ENCODE measurements at regions not wholly inside any gene's neighbourhood (a gene's known extent, or its start where the extent isn't known, plus 50 kb on each side); places are given as distances from the start of the nearest gene placed in this dataset.

DNA sequence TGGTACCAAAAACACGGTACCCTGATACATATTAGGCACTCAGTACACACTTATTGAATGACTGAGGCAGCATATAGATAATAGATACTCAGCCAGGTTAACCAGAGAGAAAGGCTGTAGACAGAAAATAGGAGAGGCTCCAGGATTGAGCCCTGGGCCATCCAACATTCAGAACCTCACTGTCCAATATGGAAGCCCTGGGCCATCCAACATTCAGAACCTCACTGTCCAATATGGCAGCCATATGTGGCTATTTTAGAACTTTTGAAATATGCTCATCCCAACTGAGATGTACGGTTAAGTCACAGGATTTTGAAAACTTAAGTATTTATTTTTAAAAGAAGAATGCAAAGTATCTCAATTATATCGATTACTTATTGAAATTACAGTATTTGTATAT is 142.5 kb upstream of the ID4 start:
- Histone ChIP-seq H3K4me1 (ENCODE audit: insufficient read depth, low read length, severe bottlenecking) (no peaks in the 10 kb centered on the region), H3K9me2 (ENCODE audit: low read depth, low read length) (no peaks in the 10 kb centered on the region), H3K27ac (ENCODE audit: low read depth, low read length, poor library complexity, severe bottlenecking) (no peak overlapping the region), H3K4me3 (ENCODE audit: low read depth, low read length, poor library complexity, severe bottlenecking) (no peak overlapping the region), H3K36me3 (ENCODE audit: insufficient read depth, low read length) (no peaks in the 10 kb centered on the region), H3K9me3 (ENCODE audit: low read length) (no peaks in the 10 kb centered on the region), H2AFZ (ENCODE audit: low read length) (no peak overlapping the region), H3K27me3 (ENCODE audit: insufficient read depth, low read length) (no peaks in the 10 kb centered on the region), H4K20me1 (ENCODE audit: insufficient read depth, low read length) (no peaks in the 10 kb centered on the region), H3K9ac (ENCODE audit: low read length) (no peak overlapping the region), H3F3A (ENCODE audit: insufficient read depth, low read length) (no peaks in the 10 kb centered on the region), H3K79me2 (ENCODE audit: insufficient read depth, low read length) (no peaks in the 10 kb centered on the region), H3K4me2 (ENCODE audit: low read length) (no peak overlapping the region)
- no peak for TF ChIP-seq CTCF (IDR thresholded peaks at IDR 0.05; ENCODE audit: low read length)
- TF ChIP-seq EZH2 (IDR thresholded peaks at IDR 0.05; ENCODE audit: borderline replicate concordance, low read length): no peak

DNA sequence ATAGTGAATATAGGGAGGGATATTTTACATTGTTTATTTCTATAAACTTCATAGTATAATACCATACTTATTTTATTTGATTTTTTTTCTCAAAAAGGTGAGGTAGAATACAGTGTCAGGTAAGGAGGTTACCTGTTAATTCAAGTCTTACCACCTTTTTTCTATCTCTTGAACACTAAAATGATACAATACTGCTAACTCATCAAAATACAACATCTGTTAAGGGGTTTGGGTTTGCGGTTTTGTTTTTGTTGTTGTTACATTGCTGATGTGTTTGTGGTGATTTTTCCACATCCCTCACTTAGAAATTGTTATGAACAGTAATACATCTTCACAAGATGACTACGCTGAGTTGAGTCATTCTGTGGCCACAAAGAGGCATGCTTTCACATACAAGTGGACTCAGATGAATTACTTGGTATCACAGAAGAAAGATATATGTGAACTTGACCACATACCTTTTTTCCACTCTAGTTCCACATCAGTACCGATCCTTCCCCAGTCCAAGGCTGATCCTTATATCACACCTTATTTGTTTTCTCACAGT is 139.4 kb upstream of the ID4 start:
- H3K36me3 ChIP-seq (ENCODE audit: insufficient read depth, low read length): no peaks in the 10 kb centered on the region
- H4K20me1 ChIP-seq (ENCODE audit: insufficient read depth, low read length): no peaks in the 10 kb centered on the region

GRCh38 chr6:19699932-19700331 is 137.2 kb upstream of the ID4 start:
- Histone ChIP-seq H3K4me3 (ENCODE audit: low read depth, low read length, poor library complexity, severe bottlenecking) (no peak overlapping the region), H4K20me1 (ENCODE audit: insufficient read depth, low read length) (no peaks in the 10 kb centered on the region), H3K79me2 (ENCODE audit: insufficient read depth, low read length) (no peaks in the 10 kb centered on the region), H3F3A (ENCODE audit: insufficient read depth, low read length) (no peaks in the 10 kb centered on the region), H3K9ac (ENCODE audit: low read length) (no peak overlapping the region), H3K4me2 (ENCODE audit: low read length) (no peak overlapping the region), H3K4me1 (ENCODE audit: insufficient read depth, low read length, severe bottlenecking) (no peaks in the 10 kb centered on the region), H3K36me3 (ENCODE audit: insufficient read depth, low read length) (no peaks in the 10 kb centered on the region), H3K27me3 (ENCODE audit: insufficient read depth, low read length) (no peaks in the 10 kb centered on the region), H3K9me2 (ENCODE audit: low read depth, low read length) (no peaks in the 10 kb centered on the region), H3K27ac (ENCODE audit: low read depth, low read length, poor library complexity, severe bottlenecking) (no peak overlapping the region), H2AFZ (ENCODE audit: low read length) (no peak overlapping the region), H3K9me3 (ENCODE audit: low read length) (no peaks in the 10 kb centered on the region)
- TF ChIP-seq EZH2 (IDR thresholded peaks at IDR 0.05; ENCODE audit: borderline replicate concordance, low read length) (no peak), CTCF (IDR thresholded peaks at IDR 0.05; ENCODE audit: low read length) (no peak)

More for the DNA sequence above, 139.4 kb upstream of the ID4 start:
- no peak overlapping the region for H3K9ac ChIP-seq (ENCODE audit: low read length)
- H2AFZ ChIP-seq (ENCODE audit: low read length): no peak overlapping the region
- H3K4me3 ChIP-seq (ENCODE audit: low read depth, low read length, poor library complexity, severe bottlenecking): no peak overlapping the region
- no peak overlapping the region for H3K27ac ChIP-seq (ENCODE audit: low read depth, low read length, poor library complexity, severe bottlenecking)
- H3K4me2 ChIP-seq (ENCODE audit: low read length): no peak overlapping the region
- H3K9me2 ChIP-seq (ENCODE audit: low read depth, low read length): no peaks in the 10 kb centered on the region
- H3K4me1 ChIP-seq (ENCODE audit: insufficient read depth, low read length, severe bottlenecking): no peaks in the 10 kb centered on the region
- no peaks in the 10 kb centered on the region for H3K79me2 ChIP-seq (ENCODE audit: insufficient read depth, low read length)
- no peaks in the 10 kb centered on the region for H3K27me3 ChIP-seq (ENCODE audit: insufficient read depth, low read length)
- H3F3A ChIP-seq (ENCODE audit: insufficient read depth, low read length): no peaks in the 10 kb centered on the region
- TF ChIP-seq EZH2 (IDR thresholded peaks at IDR 0.05; ENCODE audit: borderline replicate concordance, low read length): no peak
- TF ChIP-seq CTCF (IDR thresholded peaks at IDR 0.05; ENCODE audit: low read length): no peak
- H3K9me3 ChIP-seq (ENCODE audit: low read length): no peaks in the 10 kb centered on the region

Measured in OCI-LY1 (cell line).